OCI-LY1 (cell line): ENCODE measurements at regions not wholly inside any gene's neighbourhood (a gene's known extent, or its start where the extent isn't known, plus 50 kb on each side); places are given as distances from the start of the nearest gene placed in this dataset.

Experiments
- EZH2 ChIP-seq: fragments of 200-600 bp; sonication (generic), shearing (Covaris generic); IDR thresholded peaks from 2 replicates; pipeline ENCODE4 v1.8.0; 2017; ENCODE audit warnings: borderline replicate concordance, mixed run types, mild to moderate bottlenecking, antibody characterized with exemption, low read length, moderate library complexity, mixed read lengths
- TF ChIP-seq, protein P1 (sequence below): fragments of 200-600 bp; sonication (generic), shearing (Covaris generic); IDR thresholded peaks from 2 replicates; pipeline ENCODE4 v1.5.1; 2017; ENCODE audit warnings: mild to moderate bottlenecking, antibody characterized with exemption, low read length, moderate library complexity, mixed read lengths

DNA sequence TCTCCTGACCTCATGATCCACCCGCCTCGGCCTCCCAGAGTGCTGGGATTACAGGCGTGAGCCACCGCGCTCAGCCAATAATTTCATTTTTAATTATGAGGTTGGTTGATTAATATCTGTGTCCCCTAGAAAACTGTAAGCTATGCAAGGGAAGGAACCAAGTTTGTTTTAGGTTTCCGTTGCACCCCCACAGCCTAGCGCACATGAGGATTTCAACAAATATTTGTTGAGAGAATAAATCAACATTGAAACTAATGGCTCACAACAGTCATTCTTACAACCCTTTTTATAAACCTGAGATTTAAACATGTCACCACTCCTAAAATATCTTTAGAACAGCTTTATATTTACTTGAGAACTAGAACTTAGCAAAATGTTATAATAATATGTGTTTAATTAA, 114.0 kb upstream of the CARMIL1 start:
- TF ChIP-seq, protein P1, sequence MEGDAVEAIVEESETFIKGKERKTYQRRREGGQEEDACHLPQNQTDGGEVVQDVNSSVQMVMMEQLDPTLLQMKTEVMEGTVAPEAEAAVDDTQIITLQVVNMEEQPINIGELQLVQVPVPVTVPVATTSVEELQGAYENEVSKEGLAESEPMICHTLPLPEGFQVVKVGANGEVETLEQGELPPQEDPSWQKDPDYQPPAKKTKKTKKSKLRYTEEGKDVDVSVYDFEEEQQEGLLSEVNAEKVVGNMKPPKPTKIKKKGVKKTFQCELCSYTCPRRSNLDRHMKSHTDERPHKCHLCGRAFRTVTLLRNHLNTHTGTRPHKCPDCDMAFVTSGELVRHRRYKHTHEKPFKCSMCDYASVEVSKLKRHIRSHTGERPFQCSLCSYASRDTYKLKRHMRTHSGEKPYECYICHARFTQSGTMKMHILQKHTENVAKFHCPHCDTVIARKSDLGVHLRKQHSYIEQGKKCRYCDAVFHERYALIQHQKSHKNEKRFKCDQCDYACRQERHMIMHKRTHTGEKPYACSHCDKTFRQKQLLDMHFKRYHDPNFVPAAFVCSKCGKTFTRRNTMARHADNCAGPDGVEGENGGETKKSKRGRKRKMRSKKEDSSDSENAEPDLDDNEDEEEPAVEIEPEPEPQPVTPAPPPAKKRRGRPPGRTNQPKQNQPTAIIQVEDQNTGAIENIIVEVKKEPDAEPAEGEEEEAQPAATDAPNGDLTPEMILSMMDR, result no peak
- no peak for TF ChIP-seq EZH2
